Osteocyte (in vitro differentiated cells): ENCODE measurements at regions not wholly inside any gene's neighbourhood (a gene's known extent, or its start where the extent isn't known, plus 50 kb on each side); places are given as distances from the start of the nearest gene placed in this dataset.
A peak's percentile ranks its signal among the peaks of the same experiment; 100 is the strongest.

Source experiments
- DNase-seq: peaks from one replicate; pipeline ENCODE4 v3.0.0; 2021; ENCODE audit warnings: mixed read lengths; ENCODE audit not compliant: unreplicated experiment; ENCODE audit errors: extremely low spot score
- H3K27ac Mint-ChIP-seq: one replicate; pipeline ENCODE4 v1.8.0; 2021; ENCODE audit warnings: mild to moderate bottlenecking, mixed read lengths; ENCODE audit not compliant: unreplicated experiment
- H3K27me3 Mint-ChIP-seq: one replicate; pipeline ENCODE4 v1.8.0; 2021; ENCODE audit warnings: mixed read lengths; ENCODE audit not compliant: unreplicated experiment
- H3K36me3 Mint-ChIP-seq: one replicate; pipeline ENCODE4 v1.8.0; 2021; ENCODE audit warnings: mixed read lengths; ENCODE audit not compliant: unreplicated experiment
- H3K4me1 Mint-ChIP-seq: one replicate; pipeline ENCODE4 v1.8.0; 2021; ENCODE audit warnings: mixed read lengths; ENCODE audit not compliant: unreplicated experiment
- H3K4me3 Mint-ChIP-seq: one replicate; pipeline ENCODE4 v1.8.0; 2021; ENCODE audit warnings: mild to moderate bottlenecking, moderate library complexity, mixed read lengths; ENCODE audit not compliant: unreplicated experiment
- H3K9me3 Mint-ChIP-seq: one replicate; pipeline ENCODE4 v1.8.0; 2021; ENCODE audit warnings: mixed read lengths; ENCODE audit not compliant: unreplicated experiment
- TF ChIP-seq, protein P1 (sequence below): fragments of 200-600 bp; sonication (generic); IDR thresholded peaks from 2 replicates; pipeline ENCODE4 v1.5.0; 2021; ENCODE audit warnings: antibody characterized with exemption, mild to moderate bottlenecking, moderate library complexity

DNA sequence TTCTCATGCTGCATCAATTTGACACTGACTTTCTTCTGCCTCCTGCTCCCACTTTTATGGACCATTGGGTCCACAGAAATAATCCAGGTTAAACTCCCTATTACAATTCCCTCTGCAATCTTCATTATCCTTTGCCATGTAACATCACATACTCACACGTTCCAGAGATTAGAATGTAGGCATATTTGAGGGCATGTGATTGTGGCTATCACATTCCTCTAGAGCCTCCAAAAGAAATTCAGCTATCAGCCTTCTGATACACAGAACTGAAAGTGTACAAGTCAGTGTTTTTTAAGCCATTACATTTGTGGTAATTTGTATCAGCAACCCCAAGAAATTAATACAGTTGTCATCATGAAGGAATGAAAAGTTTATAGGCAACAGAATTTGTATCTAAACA is 892.4 kb downstream of the RPS29 start:
- TF ChIP-seq, protein P1, sequence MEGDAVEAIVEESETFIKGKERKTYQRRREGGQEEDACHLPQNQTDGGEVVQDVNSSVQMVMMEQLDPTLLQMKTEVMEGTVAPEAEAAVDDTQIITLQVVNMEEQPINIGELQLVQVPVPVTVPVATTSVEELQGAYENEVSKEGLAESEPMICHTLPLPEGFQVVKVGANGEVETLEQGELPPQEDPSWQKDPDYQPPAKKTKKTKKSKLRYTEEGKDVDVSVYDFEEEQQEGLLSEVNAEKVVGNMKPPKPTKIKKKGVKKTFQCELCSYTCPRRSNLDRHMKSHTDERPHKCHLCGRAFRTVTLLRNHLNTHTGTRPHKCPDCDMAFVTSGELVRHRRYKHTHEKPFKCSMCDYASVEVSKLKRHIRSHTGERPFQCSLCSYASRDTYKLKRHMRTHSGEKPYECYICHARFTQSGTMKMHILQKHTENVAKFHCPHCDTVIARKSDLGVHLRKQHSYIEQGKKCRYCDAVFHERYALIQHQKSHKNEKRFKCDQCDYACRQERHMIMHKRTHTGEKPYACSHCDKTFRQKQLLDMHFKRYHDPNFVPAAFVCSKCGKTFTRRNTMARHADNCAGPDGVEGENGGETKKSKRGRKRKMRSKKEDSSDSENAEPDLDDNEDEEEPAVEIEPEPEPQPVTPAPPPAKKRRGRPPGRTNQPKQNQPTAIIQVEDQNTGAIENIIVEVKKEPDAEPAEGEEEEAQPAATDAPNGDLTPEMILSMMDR, result no peak

DNA sequence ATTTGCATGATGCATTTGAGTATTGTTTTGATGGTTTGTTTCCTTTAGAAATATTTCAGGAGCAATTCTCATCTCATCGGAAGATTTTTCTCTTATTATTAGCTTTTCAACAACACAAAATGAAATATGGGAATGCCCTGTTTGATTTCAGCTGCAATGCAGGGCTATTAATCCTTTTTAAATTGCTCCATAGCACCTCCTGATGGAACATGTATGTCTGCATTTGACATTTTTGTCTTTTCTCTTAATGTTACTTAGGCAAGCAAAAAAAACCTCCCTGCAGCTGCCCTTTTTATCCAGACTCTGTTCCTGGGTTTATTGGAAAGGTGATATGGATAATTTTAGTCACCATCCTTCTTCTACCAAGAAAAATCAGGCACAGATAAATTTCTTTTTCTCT is 895.8 kb downstream of the RPS29 start:
- Mint-ChIP-seq H3K36me3 (no peaks in the 10 kb centered on the region), H3K9me3 (no peaks in the 10 kb centered on the region), H3K27me3 (peaks cover 2% of the 10 kb centered on the region), H3K4me3 (no peak overlapping the region), H3K27ac (no peak overlapping the region), H3K4me1 (no peaks in the 10 kb centered on the region)
- DNase-seq, result no peak
- TF ChIP-seq, protein P1, result peak; percentile 18

More for the DNA sequence above, 892.4 kb downstream of the RPS29 start:
- H3K9me3 Mint-ChIP-seq, result peaks cover 6% of the 10 kb centered on the region
- H3K27ac Mint-ChIP-seq, result no peak overlapping the region
- no peak for DNase-seq
- H3K4me1 Mint-ChIP-seq, result no peaks in the 10 kb centered on the region
- no peak overlapping the region for H3K4me3 Mint-ChIP-seq
- no peaks in the 10 kb centered on the region for H3K27me3 Mint-ChIP-seq
- H3K36me3 Mint-ChIP-seq, result no peaks in the 10 kb centered on the region

DNA sequence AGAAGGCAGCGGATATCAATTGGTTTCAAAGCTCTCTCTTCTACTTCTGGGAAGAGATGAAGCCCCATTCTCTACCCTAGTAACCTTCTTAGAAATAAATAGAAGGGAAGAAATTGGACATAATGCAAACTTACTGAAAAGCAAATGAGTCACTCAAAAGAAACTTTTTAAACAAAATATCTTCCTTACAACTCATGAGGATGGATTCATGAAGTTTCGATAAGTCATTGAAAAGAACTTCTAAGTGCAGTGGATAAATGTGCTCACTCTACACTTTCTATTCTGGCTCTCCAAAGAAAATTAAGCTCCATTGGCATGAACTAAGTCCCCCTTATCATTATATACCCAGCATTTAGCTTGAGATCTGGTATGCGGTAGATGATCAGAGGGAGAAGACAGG is 899.5 kb downstream of the RPS29 start:
- H3K4me3 Mint-ChIP-seq, result no peak overlapping the region
- no peaks in the 10 kb centered on the region for H3K36me3 Mint-ChIP-seq
- H3K4me1 Mint-ChIP-seq, result no peaks in the 10 kb centered on the region
- TF ChIP-seq, protein P1, result no peak
- H3K27me3 Mint-ChIP-seq, result peaks cover 2% of the 10 kb centered on the region
- DNase-seq, result no peak
- no peak overlapping the region for H3K27ac Mint-ChIP-seq
- no peaks in the 10 kb centered on the region for H3K9me3 Mint-ChIP-seq

- Mint-ChIP-seq H3K9me3 (peaks cover 10% of the 10 kb centered on the region), H3K27me3 (no peaks in the 10 kb centered on the region), H3K36me3 (no peaks in the 10 kb centered on the region)
Measured at GRCh38 chr14:48672506-48672905, 913.7 kb downstream of the RPS29 start.

GRCh38 chr14:48670939-48671338 is 915.2 kb downstream of the RPS29 start:
- Mint-ChIP-seq H3K9me3 (peaks cover 10% of the 10 kb centered on the region), H3K4me3 (no peak overlapping the region), H3K36me3 (no peaks in the 10 kb centered on the region), H3K27me3 (no peaks in the 10 kb centered on the region), H3K4me1 (no peaks in the 10 kb centered on the region), H3K27ac (no peak overlapping the region)
- TF ChIP-seq, protein P1, result no peak
- DNase-seq, result no peak

More at GRCh38 chr14:48672506-48672905, 913.7 kb downstream of the RPS29 start:
- TF ChIP-seq, protein P1, result no peak
- Mint-ChIP-seq H3K4me1 (no peaks in the 10 kb centered on the region), H3K27ac (no peak overlapping the region), H3K4me3 (no peak overlapping the region)
- DNase-seq, result no peak
